ENCODE measurements at regions not wholly inside any gene's neighbourhood (a gene's known extent, or its start where the extent isn't known, plus 50 kb on each side); places are given as distances from the start of the nearest gene placed in this dataset.

GRCh38 chr11:95335989-95336388 lies 105.0 kb upstream of the SESN3 start:
- Histone ChIP-seq H2AFZ (ENCODE audit: low read depth, low read length) (no peak overlapping the region), H3K9me3 (replicated peaks; ENCODE audit: control insufficient read depth, insufficient read depth, low read length) (no peaks in the 10 kb centered on the region), H3K9ac (replicated peaks; ENCODE audit: extremely low read depth, insufficient read depth, low read length) (no peak overlapping the region), H3K79me2 (ENCODE audit: control insufficient read depth, insufficient read depth, low read length) (no peaks in the 10 kb centered on the region), H3K36me3 (ENCODE audit: control insufficient read depth in 2 of 2, extremely low read depth in 1 of 2, insufficient read depth in 2 of 2, low read length in 2 of 2) (no peaks in the 10 kb centered on the region), H3K4me1 (ENCODE audit: control insufficient read depth, extremely low read depth, insufficient read depth, low read length) (no peaks in the 10 kb centered on the region), H3K4me3 (replicated peaks in 1 of 3; ENCODE audit: insufficient read depth in 1 of 3, low read depth in 1 of 3, low read length in 3 of 3) (no peak overlapping the region), H3K27me3 (ENCODE audit: control insufficient read depth in 2 of 2, insufficient read depth in 2 of 2, low read length in 2 of 2) (no peaks in the 10 kb centered on the region), H3K9me1 (replicated peaks; ENCODE audit: control insufficient read depth, extremely low read depth, insufficient read depth, low read length) (no peaks in the 10 kb centered on the region), H4K20me1 (replicated peaks; ENCODE audit: control insufficient read depth, extremely low read depth, insufficient read depth, low read length) (no peaks in the 10 kb centered on the region), H3K4me2 (ENCODE audit: insufficient read depth, low read length) (no peak overlapping the region), H3K27ac (ENCODE audit: insufficient read depth, low read depth, low read length) (no peak overlapping the region)
- TF ChIP-seq JUN (IDR thresholded peaks at IDR 0.05; ENCODE audit: borderline replicate concordance, insufficient read depth, insufficient read length, low read depth) = peak; percentile 7
- no peak for TF ChIP-seq EZH2 (IDR thresholded peaks at IDR 0.05; ENCODE audit: borderline replicate concordance, low read depth, low read length, severe bottlenecking)
- FAIRE-seq (no peak), DNase-seq (ENCODE audit: low read depth, low spot score) (no peak)
- intact Hi-C loops (cut with micrococcal nuclease) = no loop called here
- CTCF ChIA-PET = interaction anchor here (1.1 kb wide), 1 partner anchor 9 kb away, joined by 3 read pairs; no protein-coding TSS in a partner anchor
- dilution Hi-C loops (cut with MboI; ENCODE audit: extremely low pct_ligation_motif_present, low sequenced_read_pairs) = no loop called here
- BruUV-seq (replicated peaks) = no TSS peak
- POLR2A ChIA-PET = no interaction called here

- Histone ChIP-seq H3K36me3 (ENCODE audit: control insufficient read depth in 2 of 2, extremely low read depth in 1 of 2, insufficient read depth in 2 of 2, low read length in 2 of 2) (no peaks in the 10 kb centered on the region), H3K9me3 (replicated peaks; ENCODE audit: control insufficient read depth, insufficient read depth, low read length) (no peaks in the 10 kb centered on the region), H4K20me1 (replicated peaks; ENCODE audit: control insufficient read depth, extremely low read depth, insufficient read depth, low read length) (no peaks in the 10 kb centered on the region), H3K4me1 (ENCODE audit: control insufficient read depth, extremely low read depth, insufficient read depth, low read length) (no peaks in the 10 kb centered on the region), H3K79me2 (ENCODE audit: control insufficient read depth, insufficient read depth, low read length) (no peaks in the 10 kb centered on the region), H3K4me3 (replicated peaks in 1 of 3; ENCODE audit: insufficient read depth in 1 of 3, low read depth in 1 of 3, low read length in 3 of 3) (no peak overlapping the region), H3K9ac (replicated peaks; ENCODE audit: extremely low read depth, insufficient read depth, low read length) (no peak overlapping the region), H2AFZ (ENCODE audit: low read depth, low read length) (no peak overlapping the region), H3K9me1 (replicated peaks; ENCODE audit: control insufficient read depth, extremely low read depth, insufficient read depth, low read length) (no peaks in the 10 kb centered on the region), H3K27me3 (ENCODE audit: control insufficient read depth in 2 of 2, insufficient read depth in 2 of 2, low read length in 2 of 2) (peaks cover 0 to 1% of the 10 kb centered on the region in 2 experiments), H3K4me2 (ENCODE audit: insufficient read depth, low read length) (no peak overlapping the region), H3K27ac (ENCODE audit: insufficient read depth, low read depth, low read length) (no peak overlapping the region)
- dilution Hi-C loops (cut with MboI; ENCODE audit: extremely low pct_ligation_motif_present, low sequenced_read_pairs) (no loop called here), intact Hi-C loops (cut with micrococcal nuclease) (no loop called here)
- BruUV-seq (replicated peaks) = no TSS peak
- no peak for DNase-seq (ENCODE audit: low read depth, low spot score)
- POLR2A ChIA-PET = no interaction called here
- CTCF ChIA-PET = no interaction called here
- no peak for FAIRE-seq
- TF ChIP-seq EZH2 (IDR thresholded peaks at IDR 0.05; ENCODE audit: borderline replicate concordance, low read depth, low read length, severe bottlenecking) = no peak
Measured at GRCh38 chr11:95331161-95331560, 100.2 kb upstream of the SESN3 start.

Data from endothelial cell of umbilical vein (primary cell).